ENCODE measurements at regions not wholly inside any gene's neighbourhood (a gene's known extent, or its start where the extent isn't known, plus 50 kb on each side); places are given as distances from the start of the nearest gene placed in this dataset.
A peak's percentile ranks its signal among the peaks of the same experiment; 100 is the strongest.

DNA sequence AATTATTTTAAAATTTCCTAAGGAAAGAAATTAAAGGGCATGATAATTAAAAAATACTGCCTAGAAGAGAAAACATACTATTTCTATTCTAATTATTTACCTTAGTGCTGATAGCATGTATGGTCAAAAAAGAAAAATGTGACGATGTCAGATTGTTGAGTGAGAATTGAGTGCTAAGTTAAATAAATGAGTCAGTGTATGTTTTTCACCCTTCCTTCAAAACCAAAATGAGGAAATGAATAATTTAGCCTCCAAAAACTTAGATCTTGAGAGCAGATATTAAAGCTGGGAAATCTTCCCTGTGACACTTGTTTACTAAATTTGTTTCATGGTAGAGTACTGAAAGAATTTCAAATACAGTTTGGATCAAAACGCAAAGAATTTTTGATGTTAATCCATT is 58.6 kb upstream of the NYAP2 start:
- no peak for DNase-seq (ENCODE audit: low read depth)

DNA sequence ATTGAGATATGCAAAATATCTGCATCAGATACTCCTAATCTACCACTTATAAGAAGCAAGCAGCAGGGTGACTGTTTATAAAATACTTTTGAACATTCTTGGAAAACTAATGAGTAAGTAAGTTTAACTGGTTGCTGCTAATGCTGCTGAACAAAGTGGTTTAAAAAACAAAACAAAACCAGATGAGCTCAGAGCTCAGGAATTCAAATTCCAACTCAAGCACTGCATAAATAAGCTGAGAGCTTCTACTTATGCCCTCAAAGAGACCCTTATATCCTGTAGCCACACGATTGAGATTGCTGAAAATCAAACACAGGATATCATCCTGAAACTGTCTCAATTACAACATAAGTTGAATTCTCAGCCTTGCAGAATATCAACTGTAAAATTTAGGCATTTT is 62.3 kb upstream of the NYAP2 start:
- peak; percentile 88 for DNase-seq (ENCODE audit: low read depth)

DNA sequence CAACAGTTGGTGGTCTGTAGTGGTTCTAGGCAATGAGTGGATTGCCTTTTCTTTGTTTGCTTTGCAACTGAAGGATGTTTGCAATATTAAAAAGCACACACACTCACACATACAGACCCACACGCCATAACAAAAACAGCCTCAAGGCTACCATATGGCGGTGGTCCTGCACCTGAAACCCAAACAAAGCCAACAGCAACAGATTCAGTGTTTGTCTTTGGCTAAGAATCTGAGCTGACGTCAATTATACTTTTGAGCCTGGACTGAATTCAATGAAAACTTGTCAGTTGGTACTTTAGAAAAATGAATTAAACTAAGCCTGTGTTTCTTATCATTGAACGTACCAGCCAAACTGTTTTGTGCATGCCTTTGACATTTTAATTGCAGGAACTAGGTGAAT is 65.0 kb upstream of the NYAP2 start:
- DNase-seq (ENCODE audit: low read depth): no peak

DNA sequence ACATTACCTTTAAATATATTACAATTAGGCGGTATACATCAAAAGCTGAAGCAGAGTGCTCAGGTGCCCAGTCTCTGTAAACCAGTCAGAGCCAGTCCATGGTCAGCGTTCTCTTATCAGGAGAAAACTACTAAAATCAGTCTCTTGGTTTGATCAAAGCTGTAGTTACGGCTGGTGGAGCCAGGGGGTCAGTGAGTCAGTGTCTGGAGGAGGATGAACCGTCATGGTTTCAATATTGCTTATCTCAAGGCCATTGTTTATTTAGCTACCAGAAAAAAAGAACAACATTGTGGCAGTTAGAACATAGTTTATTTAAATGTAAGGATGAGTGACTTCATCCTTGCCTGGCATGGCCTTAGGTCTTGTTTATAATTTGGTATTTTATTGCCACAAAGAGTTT is 71.3 kb upstream of the NYAP2 start:
- DNase-seq (ENCODE audit: low read depth): peak; percentile 74

DNA sequence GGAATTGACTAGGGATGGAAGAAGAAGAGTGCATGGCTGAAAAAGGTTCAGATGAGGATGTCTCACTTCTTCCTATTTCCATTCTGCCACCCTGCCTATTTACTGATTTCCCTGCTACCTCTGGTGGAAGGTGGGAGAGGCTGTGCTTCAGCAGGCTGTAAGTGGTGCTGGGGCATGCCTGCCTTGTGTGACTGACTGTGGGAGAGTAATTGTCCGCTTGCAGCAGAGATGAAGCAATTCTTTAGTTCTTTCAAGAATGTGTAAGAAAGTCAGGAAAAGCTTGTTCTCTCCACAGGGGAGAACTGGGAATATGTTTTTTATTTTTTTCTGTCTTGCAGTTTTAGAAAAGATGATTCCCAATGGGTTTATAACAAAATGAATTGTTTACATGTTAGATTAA is 72.5 kb upstream of the NYAP2 start:
- no peak for DNase-seq (ENCODE audit: low read depth)

DNA sequence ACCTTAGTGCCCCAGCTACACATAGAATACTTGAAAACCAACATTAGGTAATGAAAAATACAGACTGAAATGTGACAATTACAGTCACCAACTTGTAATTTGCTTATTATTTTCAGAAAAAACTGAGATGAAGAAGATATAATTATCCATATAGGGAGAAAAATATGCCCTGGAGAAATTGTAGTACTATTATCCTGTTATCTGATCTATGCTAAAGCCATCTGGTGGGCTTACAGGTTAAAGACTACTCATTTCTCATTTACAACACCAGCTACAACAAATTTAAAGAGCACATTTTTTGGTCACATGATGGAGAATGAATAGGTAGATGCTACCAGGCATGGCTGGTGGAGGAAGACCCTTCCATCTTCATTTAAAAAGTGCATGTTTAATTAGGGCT is 79.6 kb upstream of the NYAP2 start:
- no peak for DNase-seq (ENCODE audit: low read depth)

DNA sequence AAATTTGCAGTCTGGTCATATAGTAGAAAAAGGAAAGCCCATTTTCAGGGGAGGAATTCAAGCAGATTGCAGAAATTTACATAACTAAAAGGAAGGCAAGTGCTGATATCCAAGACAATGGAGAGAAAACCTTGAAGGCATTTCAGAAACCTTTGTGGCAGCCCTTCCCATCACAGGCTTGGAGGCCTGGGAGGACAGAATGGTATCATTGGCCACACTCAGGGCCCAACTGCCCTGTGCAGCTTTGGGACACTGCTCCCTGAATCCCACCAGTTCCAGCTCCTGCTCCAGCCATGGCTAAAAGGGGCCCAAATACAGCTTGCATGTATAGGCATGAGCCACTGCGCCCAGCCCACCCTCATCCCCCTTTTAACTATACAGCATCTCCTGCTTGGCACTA is 81.1 kb upstream of the NYAP2 start:
- no peak for DNase-seq (ENCODE audit: low read depth)

DNA sequence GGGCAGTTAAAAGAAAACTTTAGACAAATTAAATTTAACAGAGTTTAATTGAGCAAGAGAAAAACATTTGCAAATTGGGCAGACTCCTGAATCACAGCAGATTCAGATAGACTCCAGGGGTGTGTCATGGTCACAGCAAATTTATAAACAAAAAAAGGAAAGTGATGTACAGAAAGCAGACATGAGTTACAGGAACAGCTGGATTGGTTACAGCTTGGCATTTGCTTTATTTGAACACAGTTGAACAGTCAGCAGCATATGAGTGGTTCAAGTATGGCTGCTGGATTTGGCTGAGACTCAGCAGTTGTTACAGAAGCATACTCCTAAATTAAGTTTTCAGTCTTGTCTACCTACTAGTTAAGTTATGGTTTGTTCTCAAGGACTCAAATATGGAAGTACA is 82.3 kb upstream of the NYAP2 start:
- no peak for DNase-seq (ENCODE audit: low read depth)

DNA sequence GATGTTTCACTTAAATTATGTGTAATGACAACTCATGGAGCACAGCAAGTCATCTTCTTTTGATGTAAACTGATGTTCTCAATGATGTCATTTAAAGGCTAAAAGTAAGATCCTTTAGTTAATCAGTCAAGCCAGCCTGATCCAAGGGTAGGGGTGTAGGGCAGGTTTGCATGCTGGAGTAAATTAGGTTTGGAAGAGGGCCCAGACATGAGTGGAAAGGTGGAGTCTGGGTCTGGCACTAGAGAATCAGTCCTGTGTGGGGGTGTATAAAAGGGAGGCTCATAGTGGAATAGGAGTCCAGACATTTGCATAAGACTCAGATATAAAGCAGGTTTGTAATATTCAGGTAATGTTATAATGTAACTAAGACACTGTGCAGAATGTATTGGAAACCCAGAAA is 88.8 kb upstream of the NYAP2 start:
- DNase-seq (ENCODE audit: low read depth): no peak

DNA sequence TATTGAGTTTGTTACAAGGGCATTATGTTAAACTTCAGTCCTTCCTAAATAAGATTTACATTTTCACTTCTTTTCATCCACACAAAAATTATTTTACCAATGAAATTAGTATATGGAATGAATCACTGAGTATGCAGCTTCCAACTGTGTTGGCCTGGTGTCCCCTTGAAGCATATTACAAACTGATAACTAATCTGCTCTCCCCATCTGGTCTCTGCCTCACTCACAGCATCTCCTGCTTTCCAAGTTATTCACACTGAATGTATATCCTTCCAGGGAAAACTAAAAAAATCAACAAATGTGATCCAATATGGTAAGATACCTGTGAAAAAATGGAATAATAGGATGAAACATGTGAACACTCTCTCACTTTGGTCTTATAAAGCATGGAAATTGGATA is 90.0 kb upstream of the NYAP2 start:
- no peak for DNase-seq (ENCODE audit: low read depth)

DNA sequence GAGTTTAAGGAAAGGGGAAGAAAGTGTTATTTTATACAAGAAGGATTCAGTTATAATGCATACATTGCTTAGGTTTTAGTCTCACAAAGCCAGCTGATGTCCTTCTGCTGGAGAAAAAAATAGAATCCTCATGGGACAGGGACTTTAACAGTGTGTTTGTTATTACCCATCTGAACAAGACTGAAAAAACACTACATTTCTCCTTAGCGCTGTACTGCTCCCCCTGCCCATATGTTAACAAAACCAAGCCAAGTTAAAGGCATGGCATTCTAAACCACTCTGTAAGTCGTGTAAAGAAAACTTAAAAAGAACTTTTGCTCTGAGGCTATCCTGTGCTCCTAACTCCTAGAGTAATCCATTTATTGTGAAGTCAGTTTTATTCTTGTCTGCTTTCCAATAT is 102.6 kb upstream of the NYAP2 start:
- no peak for DNase-seq (ENCODE audit: low read depth)

DNA sequence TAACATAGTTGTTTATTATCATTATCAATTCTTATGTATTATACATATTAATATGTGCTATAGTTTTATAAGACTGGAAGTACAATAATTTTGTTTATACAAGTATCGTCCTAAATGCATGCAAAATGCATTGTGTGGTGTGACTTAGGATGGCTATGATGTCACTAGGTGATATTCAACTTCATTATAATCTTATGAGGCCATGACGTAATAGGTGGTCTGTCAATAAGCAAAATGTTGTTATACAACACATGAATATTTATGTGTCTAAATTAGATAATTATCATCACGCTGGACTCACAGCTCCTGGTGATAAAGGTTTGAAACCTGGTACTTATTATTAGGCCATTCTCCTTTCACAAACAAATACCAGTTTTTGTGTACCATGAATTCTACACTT is 104.4 kb upstream of the NYAP2 start:
- DNase-seq (ENCODE audit: low read depth): no peak

DNA sequence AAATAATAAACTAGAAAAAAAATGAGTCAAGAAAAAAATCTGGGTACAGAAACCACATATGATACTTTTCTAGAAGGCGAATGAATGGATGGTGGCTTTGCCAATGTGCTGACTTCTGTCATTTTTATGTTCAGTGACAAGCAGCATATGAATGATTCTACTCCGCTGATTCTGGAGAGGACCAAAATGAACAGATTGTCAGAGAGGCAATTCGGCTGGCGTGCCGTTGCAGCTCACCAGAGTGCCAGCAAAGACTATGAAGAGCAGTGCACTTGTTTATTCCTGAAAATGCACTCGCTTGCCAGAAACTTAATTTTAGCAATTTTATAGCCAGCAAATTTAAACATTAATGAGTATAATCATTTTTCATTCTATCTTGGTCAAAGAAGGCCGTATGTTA is 105.9 kb upstream of the NYAP2 start:
- DNase-seq (ENCODE audit: low read depth): no peak

DNA sequence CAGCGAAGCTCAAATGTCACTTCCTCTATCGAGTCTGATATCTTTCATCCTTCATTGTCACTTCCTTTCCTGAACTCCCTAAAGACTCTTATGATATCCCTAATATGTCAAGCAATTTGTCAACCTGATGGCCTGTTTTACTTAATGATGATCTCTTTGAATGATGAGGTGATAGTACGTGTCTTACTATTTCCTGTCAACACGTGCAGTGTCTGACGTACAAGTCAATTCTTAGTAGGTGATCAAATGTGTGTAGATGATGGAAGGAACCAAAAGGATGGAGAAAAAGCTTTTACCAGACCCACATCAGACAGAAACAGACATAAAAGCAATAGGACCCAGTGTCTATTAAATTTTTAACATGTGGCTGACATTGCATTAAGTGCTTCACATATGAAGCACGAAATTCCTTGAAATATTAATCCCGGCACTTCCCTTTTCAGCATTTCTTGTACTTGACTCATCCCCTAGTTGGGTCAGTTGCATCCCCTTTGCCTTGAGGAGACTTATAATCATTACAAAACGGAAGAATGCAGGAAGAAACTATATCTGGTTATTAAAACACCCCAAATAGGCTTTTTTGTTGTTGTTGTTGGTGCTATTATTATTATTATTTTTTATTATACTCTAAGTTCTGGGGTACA is 108.6 kb upstream of the NYAP2 start:
- no peak for DNase-seq (ENCODE audit: low read depth)

DNA sequence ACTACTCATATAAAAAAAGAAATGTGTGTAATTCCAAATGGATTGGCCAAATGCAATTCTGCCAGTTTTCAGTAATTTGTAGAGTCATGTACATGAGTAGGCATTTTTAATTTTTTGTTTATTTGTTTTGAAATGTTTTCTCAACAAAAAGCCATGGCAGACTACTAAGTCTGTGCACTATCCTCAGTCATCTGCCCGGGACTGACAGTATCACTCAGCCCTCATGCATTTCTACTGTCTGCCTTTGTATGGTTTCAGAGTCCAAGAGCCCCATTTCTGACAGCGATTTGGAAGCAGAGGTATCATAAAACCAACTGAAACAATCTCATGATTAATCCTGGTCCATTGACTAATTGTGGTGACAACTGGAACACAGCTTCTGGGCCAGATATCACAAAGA is 109.9 kb upstream of the NYAP2 start:
- DNase-seq (ENCODE audit: low read depth): no peak

DNA sequence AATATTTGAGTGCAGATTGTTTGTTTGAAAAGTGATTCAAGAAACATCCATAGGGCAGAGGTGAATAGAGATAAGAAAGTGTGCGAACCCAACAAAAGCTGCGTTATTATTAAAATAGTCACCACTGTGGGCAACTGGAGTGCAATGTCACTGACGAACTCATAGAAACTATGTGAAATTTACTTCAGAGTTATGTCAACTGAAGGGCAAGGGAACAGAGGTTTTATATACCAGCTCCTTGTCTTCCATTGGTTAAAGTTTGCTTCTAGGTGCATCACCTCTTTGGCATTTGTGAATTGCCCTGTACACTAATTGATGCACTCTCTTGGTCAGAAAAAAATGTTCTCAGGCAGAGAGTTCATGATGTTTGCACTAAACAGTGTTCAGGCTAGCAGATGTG is 110.5 kb upstream of the NYAP2 start:
- DNase-seq (ENCODE audit: low read depth): peak; percentile 76

DNA sequence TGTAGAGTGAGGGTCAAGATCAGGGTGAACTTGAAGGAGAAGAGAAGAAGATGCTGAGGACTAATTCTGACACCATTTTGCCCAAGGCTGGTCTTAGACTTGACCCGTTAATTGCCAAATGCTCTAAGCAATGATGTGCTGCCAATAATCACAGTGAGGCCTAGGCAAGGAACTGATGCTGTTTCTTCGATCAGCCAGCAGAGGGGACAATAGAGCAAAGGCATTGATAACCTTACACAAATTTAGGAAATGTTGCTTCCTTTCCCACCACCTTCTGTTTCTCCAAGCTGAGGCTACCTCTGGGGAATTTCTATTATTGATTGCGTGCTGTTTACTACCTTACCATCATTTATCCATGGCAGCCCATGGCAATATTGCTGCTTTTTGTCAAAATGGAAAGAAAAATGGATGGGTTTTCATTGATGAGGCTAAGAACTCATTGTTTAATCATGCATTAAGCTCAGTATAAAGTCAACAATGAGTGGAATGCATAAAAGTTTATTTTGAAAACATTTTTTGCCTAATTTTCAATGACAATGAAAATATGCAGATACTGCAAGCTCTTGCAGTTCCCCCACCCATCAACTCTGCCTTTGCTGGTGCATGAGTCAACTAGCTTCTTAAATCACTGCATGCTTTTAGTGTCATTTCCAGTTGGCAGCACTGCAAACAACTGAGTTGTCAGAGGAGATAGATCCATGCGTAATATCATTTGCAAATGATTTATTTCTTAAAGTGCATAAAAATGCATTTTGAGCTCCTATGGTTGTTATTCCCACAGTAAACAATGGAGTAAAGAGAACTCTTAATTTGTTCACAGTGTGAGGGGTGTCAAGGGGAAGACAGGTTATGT is 116.4 kb upstream of the NYAP2 start:
- DNase-seq (ENCODE audit: low read depth): peak; percentile 72

DNA sequence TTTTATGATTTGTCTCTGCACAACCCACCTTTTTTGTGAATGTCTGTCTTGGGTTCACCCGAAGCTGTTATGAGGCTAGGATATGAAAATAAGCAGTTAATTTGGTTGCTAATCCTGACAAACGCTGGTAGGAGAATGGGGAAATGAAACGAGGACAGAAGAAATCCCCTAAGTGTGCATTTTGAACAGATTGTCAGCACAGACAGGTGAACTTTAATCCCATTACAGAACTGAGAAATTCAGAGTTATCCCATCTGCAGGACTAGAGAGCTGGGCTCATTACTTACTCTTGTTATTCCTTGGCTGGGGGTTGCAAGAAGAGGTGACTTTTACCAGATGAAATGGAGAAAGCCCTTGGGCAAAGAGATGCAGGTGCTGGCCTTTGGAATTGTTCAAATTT is 123.3 kb upstream of the NYAP2 start:
- DNase-seq (ENCODE audit: low read depth): no peak

DNA sequence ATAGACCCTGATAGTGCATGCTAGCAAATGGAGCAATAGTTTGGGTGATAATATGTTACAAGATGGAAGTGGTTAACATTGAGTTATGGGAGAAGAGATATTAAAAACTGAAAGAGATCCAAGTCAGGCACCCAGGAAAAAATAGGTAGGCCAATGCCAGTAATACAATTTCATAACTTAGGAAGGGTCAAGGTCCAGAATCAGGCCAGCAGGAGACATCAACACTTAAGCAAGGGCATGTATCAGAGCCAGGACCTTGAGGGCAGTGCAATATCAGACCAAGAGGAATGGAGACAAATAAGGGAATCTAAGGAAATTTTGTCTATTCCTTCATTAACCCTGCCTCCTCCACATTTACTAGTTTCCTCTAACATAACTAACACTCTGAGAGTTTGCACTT is 124.1 kb upstream of the NYAP2 start:
- no peak for DNase-seq (ENCODE audit: low read depth)

DNA sequence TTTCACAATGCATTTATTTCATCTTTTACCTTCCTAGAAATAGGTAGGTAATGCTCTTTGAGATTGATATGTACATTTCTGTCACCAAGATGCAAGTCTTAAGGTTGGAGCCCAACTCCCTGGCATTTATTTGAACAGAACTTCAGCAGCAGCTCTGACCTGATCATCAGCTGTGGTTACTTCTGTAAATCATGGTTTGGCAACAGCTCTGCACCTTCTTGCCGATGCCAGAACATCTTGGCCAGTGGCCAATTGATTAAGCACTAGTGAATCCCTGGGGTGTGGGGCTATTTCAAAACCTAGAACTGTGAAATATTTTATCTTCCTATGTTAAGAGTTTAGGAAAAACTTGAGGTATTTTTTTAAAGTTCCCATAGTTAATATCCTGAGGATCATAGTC is 124.8 kb upstream of the NYAP2 start:
- no peak for DNase-seq (ENCODE audit: low read depth)

DNA sequence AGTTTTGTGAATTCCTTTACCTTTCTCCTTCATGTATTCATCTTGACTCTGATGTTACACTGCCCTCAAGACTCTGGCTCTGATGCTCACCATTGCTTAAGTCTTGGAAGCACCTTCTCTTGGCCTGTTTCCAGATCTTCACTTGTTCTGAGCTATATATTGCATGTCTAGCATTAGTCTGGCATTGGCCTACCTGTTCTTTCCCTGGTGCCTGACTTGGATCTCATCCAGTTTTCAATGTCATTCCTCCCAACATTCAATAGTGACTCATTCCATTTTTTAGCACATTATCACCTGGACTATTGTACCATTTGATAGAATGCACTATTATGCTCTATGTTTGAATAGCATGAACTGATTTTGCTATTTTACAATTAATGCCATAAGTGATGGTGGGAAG is 127.3 kb upstream of the NYAP2 start:
- no peak for DNase-seq (ENCODE audit: low read depth)

DNA sequence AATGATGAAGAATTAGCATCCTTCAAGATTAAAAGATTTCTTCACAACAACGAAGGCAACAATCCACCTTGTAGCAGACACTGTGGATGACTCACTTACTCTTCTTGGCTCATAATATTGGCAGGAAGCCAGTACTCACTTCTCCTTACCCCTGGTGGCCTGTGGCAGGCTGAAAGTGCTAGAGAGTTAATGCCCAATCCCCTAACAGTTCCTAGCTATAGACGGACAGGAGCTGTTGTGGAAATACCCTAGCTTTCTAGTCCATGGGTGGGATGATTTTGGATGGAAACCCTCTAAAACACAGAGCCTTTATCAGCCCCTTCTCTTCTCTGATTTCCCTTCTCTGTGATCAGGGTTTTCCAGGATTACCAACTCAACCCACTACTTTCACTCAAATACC is 128.6 kb upstream of the NYAP2 start:
- no peak for DNase-seq (ENCODE audit: low read depth)

DNA sequence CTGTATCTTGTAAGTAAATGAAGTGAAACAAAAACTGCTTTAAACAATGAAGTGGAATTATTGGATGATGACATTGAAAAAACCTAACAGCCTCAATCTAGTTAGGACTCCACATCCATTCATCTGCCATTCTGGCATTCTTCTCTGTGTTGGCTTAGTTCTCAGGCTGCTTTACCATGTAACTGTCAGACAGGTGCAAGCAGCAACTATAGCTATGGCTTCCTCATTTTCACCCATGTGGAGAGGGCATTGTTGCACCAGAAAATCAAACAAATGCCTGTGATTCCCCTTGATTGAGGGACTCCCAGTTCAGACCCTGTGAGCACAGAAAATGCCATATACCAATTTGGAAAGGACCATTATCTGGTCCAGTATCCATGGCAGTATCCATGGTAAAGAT is 129.5 kb upstream of the NYAP2 start:
- DNase-seq (ENCODE audit: low read depth): no peak

DNA sequence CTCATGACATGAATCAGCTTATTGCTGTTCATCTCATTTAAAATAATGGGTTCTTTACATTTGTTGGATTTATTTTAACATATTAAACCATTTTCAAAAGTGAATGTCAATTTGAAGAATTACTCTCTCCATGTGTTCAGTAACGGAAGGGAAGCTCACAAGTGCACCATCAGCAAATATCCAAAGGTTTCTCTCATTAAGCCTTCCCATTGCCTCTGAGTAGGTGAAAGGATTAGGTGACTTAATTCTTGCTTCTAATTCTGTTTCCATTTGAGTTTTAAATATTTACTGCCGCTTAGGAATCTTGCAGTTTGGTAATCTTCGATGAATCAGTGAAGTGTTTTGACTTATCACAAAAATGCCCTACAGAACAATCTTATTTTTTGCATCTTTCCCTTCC is 145.1 kb upstream of the NYAP2 start:
- DNase-seq (ENCODE audit: low read depth): no peak

Data from non-pigmented ciliary epithelial cell (primary cell).